IPS DF 6.9 (cell line): ENCODE measurements at regions not wholly inside any gene's neighbourhood (a gene's known extent, or its start where the extent isn't known, plus 50 kb on each side); places are given as distances from the start of the nearest gene placed in this dataset.

Experiments used
- DNase-seq: peaks from one replicate; pipeline ENCODE4 v3.0.0-alpha.2; 2013; ENCODE audit warnings: low read depth, low spot score
- H3K27ac ChIP-seq: one replicate; pipeline ENCODE4 v1.5.1; 2013; ENCODE audit warnings: low read length, control low read depth
- H3K27me3 ChIP-seq: 2 replicates; pipeline ENCODE4 v1.6.1; 2013; ENCODE audit warnings: mild to moderate bottlenecking, low read length; ENCODE audit not compliant: control insufficient read depth, insufficient read depth
- H3K36me3 ChIP-seq: 2 replicates; pipeline ENCODE4 v1.6.1; 2013; ENCODE audit warnings: low read length; ENCODE audit not compliant: control insufficient read depth, insufficient read depth
- H3K4me1 ChIP-seq: 2 replicates; pipeline ENCODE4 v1.6.1; 2013; ENCODE audit warnings: low read length; ENCODE audit not compliant: control insufficient read depth, insufficient read depth
- H3K4me3 ChIP-seq: 2 replicates; pipeline ENCODE4 v1.5.1; 2013; ENCODE audit warnings: mild to moderate bottlenecking, low read length
- H3K9me3 ChIP-seq: 2 replicates; pipeline ENCODE4 v1.6.1; 2013; ENCODE audit warnings: low read length, inconsistent platforms; ENCODE audit not compliant: control insufficient read depth, insufficient read depth
- WGBS: extraction: QIAGEN DNeasy Blood & Tissue Kit; methylation state at CpG from one replicate; pipeline ENCODE4 v1.1.7; 2013; ENCODE audit warnings: mixed read lengths, missing lambda C conversion rate; ENCODE audit not compliant: insufficient read length, insufficient coverage; 5-methylcytosine and 5-hydroxymethylcytosine counted together

GRCh38 chr9:105846825-105847224, 152.5 kb downstream of the TMEM38B start:
- no peaks in the 10 kb centered on the region; the same call in 1 of the 2 replicates for H3K4me1 ChIP-seq
- H3K36me3 ChIP-seq = no peaks in the 10 kb centered on the region
- no CpG with 5 or more reads among the region's 1 CpG for WGBS
- no peaks in the 10 kb centered on the region for H3K27me3 ChIP-seq
- DNase-seq = no peak
- H3K9me3 ChIP-seq = no peaks in the 10 kb centered on the region
- H3K27ac ChIP-seq = no peak overlapping the region
- H3K4me3 ChIP-seq = no peak overlapping the region

GRCh38 chr9:105850852-105851500, 156.6 kb downstream of the TMEM38B start:
- H3K36me3 ChIP-seq = no peaks in the 10 kb centered on the region
- no peaks in the 10 kb centered on the region for H3K27me3 ChIP-seq
- no peak overlapping the region for H3K27ac ChIP-seq
- no peak overlapping the region for H3K4me3 ChIP-seq
- no peak for DNase-seq
- H3K4me1 ChIP-seq = no peaks in the 10 kb centered on the region
- H3K9me3 ChIP-seq = no peaks in the 10 kb centered on the region
- no CpG with 5 or more reads among the region's 4 CpGs for WGBS

DNA sequence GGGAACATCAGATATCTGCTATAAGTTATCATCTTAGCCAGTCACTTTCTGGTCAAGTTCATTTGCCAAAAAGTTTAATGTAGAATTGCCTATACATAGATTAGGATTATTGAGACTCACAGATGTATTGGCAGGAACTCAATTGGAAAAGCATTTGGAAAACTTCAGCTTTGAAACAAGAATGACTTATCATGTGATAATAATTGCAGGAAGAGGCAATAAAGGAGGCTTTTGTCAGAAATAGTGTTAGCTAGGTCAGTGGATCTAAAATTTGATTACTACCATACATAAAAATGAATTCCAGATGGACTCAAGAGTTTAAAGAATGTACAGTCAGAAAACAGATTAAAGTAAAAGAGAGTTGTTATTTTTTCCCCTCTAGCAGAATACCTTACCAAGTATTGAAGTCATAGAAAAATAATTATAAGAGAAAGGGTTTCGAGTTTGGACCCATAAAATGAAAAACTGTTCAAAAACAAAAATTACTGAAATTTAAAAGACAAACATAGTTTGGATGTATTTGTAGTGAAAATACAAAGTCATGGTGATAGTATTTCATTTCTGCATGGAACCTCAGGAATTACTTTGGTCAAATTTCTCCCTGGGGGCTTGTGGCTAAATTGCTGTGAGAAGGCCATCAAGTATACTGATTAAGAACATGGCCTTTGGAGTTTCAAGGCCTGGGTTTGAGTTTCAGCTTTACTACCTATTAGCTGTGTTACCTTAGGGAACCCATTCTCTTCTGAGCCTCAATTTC, 159.9 kb downstream of the TMEM38B start:
- Histone ChIP-seq H3K4me3 (no peak overlapping the region), H3K27ac (no peak overlapping the region), H3K27me3 (no peaks in the 10 kb centered on the region), H3K36me3 (no peaks in the 10 kb centered on the region), H3K9me3 (no peaks in the 10 kb centered on the region), H3K4me1 (no peaks in the 10 kb centered on the region)
- DNase-seq = no peak
- no CpG with 5 or more reads among the region's 1 CpG for WGBS

DNA sequence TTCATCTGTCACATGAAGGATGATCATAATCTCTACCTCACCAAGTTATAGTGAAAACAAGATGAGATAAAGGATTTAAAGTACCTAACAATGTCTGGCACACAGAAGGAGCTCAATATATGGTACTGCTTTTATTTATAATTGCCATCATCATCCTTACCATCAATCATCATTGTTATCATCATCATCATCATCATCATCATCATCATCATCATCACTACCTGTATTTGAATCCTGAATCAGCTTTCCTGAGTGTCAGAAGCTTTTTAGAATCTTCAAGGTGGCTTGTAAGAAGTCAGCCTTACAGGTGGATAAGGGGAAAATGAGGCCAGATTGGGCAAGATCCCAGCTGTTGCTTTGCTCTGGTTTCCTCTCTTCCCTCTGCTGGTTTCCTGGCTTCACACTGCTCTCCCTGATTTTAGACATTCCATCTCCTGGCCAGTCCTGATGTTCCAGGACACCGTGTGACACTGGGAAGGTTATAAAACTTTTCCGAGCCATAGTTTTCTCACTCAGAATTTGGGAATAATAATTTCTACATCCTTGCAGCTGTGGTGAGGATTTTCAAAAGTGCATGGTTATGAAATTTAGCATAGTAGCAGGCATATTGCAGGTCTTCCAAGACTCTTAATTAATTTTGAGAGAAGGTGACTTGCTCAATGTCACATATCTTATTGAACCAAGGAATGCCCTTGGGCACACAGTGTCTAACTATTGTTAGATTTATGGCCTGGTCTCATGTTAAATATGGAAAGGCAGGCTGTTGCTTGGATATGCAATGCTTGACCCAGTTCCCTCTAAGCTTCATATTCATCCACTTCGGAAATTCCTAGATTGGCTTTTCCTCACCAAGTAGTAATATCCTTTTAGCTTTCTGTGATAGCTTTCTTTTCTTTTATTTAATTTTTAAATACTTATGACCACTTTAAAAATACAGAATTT, 160.7 kb downstream of the TMEM38B start:
- Histone ChIP-seq H3K4me1 (no peaks in the 10 kb centered on the region), H3K27ac (no peak overlapping the region), H3K9me3 (no peaks in the 10 kb centered on the region), H3K27me3 (no peaks in the 10 kb centered on the region), H3K4me3 (no peak overlapping the region), H3K36me3 (no peaks in the 10 kb centered on the region)
- DNase-seq = no peak
- WGBS = no CpG with 5 or more reads among the region's 3 CpGs

DNA sequence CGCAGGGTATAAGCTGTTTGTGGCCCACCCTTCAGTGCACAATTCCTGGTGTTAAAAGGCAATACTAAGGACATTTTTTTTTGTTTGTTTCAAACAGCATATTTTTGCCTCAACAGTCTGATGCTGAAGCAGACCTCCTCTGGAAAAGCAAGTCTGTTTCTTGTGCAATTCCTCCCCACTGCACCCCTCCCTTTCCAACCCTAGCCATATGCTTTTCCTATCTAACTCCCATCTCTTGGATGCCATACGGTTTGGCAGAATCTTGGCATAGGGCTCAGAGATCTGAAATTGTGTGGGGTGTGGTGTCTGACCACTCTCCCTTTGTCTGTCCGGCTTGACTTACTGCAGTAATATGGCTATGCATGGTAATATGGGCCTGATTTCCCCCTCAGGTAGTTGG, 161.6 kb downstream of the TMEM38B start:
- WGBS = no CpG with 5 or more reads among the region's 3 CpGs
- H3K36me3 ChIP-seq = no peaks in the 10 kb centered on the region

GRCh38 chr9:105858006-105858690, 163.8 kb downstream of the TMEM38B start:
- no CpG with 5 or more reads among the region's 1 CpG for WGBS

More for the DNA sequence above, 161.6 kb downstream of the TMEM38B start:
- Histone ChIP-seq H3K27me3 (no peaks in the 10 kb centered on the region), H3K9me3 (no peaks in the 10 kb centered on the region), H3K4me3 (no peak overlapping the region), H3K4me1 (no peaks in the 10 kb centered on the region), H3K27ac (no peak overlapping the region)
- no peak for DNase-seq

DNA sequence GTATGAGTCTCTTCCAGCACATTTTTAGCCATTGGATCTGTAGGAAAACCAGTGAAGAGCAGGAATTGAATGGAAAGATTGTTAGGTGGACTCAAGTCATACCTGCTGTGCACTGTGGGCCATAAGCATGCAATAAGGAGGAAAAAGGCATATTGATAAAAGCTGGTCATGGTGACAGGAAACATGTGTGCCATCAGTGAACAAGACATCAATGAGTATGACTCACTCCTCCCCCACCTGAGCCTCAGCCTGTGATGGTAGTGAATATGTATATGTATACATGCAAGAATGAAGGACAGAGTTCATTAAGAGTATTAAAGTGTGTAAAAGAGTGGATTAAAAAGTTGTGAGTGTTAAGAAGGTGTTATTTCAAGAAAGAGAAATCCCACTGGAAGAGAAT, 164.5 kb downstream of the TMEM38B start:
- H3K36me3 ChIP-seq = no peaks in the 10 kb centered on the region
- no peak overlapping the region for H3K4me3 ChIP-seq
- DNase-seq = no peak
- H3K4me1 ChIP-seq = no peaks in the 10 kb centered on the region
- no peak overlapping the region for H3K27ac ChIP-seq
- H3K9me3 ChIP-seq = no peaks in the 10 kb centered on the region
- no peaks in the 10 kb centered on the region for H3K27me3 ChIP-seq

More at GRCh38 chr9:105858006-105858690, 163.8 kb downstream of the TMEM38B start:
- no peak for DNase-seq
- Histone ChIP-seq H3K9me3 (no peaks in the 10 kb centered on the region), H3K4me1 (no peaks in the 10 kb centered on the region), H3K36me3 (no peaks in the 10 kb centered on the region), H3K27ac (no peak overlapping the region), H3K27me3 (no peaks in the 10 kb centered on the region), H3K4me3 (no peak overlapping the region)

DNA sequence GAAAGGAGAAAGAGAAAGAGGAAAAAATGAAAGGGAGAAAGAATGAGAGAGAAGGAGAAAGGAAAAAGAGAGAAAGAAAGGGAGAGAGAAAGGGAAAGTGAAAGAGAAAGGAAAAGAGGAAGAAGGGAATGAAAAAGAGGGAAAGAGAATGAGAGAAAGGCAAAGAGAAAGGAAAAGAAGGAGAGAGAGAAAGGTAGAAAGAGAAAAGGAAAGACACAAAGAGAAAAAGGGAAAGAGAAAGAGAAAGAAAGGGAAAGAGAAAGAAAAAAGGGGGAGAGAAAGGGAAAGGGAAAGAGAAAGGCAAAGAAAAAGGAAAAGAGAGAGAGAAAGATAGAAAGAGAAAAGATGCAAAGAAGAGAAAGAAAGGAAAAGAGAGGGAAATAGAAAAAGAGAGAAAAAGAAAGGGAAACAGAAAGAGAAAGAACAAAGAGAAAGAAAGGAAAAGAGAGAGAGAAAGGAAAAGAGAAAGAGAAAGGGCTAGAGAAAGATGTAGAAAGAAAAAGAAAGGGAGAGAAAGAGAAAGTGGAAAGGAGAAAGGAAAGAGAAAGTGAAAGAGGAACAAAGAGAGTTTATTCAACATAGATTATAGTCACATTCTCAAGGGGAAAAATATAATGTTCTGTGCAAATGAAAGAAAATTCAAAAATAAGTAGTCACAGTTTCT, 165.2 kb downstream of the TMEM38B start:
- Histone ChIP-seq H3K4me1 (no peaks in the 10 kb centered on the region), H3K9me3 (no peaks in the 10 kb centered on the region), H3K4me3 (no peak overlapping the region), H3K27ac (no peak overlapping the region), H3K36me3 (no peaks in the 10 kb centered on the region), H3K27me3 (no peaks in the 10 kb centered on the region)
- no peak for DNase-seq

DNA sequence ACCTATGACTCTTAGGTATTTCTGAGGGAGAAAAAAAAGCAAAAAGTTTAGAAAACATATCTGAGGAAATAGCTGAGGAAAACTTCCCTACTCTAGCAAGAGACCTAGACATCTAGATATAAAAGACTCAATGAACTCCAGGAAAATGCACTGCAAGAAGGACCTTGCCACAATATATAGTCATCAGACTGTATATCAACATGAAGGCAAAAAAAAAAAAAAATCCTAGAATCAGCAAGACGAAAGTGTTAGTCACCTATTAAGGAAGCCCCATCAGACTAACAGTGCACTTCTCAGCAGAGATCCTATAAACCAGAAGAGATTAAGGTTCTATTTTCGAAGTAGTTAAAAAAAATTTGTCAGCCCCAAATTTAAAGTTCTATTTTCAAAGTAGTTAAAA, 166.2 kb downstream of the TMEM38B start:
- Histone ChIP-seq H3K4me3 (no peak overlapping the region), H3K4me1 (no peaks in the 10 kb centered on the region), H3K36me3 (no peaks in the 10 kb centered on the region), H3K9me3 (no peaks in the 10 kb centered on the region), H3K27ac (no peak overlapping the region), H3K27me3 (no peaks in the 10 kb centered on the region)
- no peak for DNase-seq
- WGBS = no CpG with 5 or more reads among the region's 2 CpGs

DNA sequence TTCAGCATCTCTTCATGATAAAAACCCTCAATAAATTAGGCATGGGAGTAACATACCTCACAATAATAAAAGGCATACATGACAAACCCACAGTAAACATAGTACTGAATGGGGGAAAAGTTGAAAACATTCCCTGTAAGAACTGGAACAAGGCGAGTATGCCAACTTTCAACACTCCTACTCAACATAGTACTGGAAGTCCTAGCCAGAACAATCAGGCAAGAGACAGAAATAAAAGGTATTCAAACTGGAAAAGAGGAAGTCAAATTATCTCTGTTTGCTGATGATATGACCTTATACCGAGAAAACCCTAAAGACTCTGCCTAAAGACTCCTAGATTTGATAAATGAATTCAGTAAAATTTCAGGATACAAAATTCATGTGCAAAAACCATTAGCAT, 167.6 kb downstream of the TMEM38B start:
- Histone ChIP-seq H3K9me3 (no peaks in the 10 kb centered on the region), H3K4me3 (no peak overlapping the region), H3K27ac (no peak overlapping the region), H3K4me1 (no peaks in the 10 kb centered on the region), H3K27me3 (no peaks in the 10 kb centered on the region), H3K36me3 (no peaks in the 10 kb centered on the region)
- no CpG with 5 or more reads among the region's 2 CpGs for WGBS
- no peak for DNase-seq
